Keratinocyte (primary cell): ENCODE measurements at regions not wholly inside any gene's neighbourhood (a gene's known extent, or its start where the extent isn't known, plus 50 kb on each side); places are given as distances from the start of the nearest gene placed in this dataset.

Source experiments
- DNase-seq: peaks from one replicate; pipeline ENCODE4 v3.0.0-alpha.2; 2011; ENCODE audit warnings: low read depth, missing footprints, low spot score
- FAIRE-seq: peaks from 2 replicates; lab custom pipeline; 2011; peaks lifted over from hg19 to GRCh38; lab: Jason Lieb, UNC
- H2AFZ ChIP-seq: 2 replicates; pipeline ENCODE4 v1.6.0; 2012; ENCODE audit warnings: low read length, control low read depth, inconsistent platforms; ENCODE audit not compliant: control insufficient read depth
- H3K27ac ChIP-seq: 2 replicates; pipeline ENCODE4 v1.5.1; 2011; ENCODE audit warnings: low read length; ENCODE audit not compliant: control insufficient read depth, insufficient read depth
- H3K27me3 ChIP-seq: 3 replicates; pipeline ENCODE4 v1.6.0; 2011; ENCODE audit warnings: low read length; ENCODE audit not compliant: control insufficient read depth, insufficient read depth; ENCODE audit errors: extremely low read depth
- H3K36me3 ChIP-seq, 2 experiments: 2 replicates in 1 of 2; 3 replicates in 1 of 2; pipeline ENCODE4 v1.5.1; 2011; ENCODE audit warnings: low read length in 2 of 2, mild to moderate bottlenecking in 1 of 2; ENCODE audit not compliant: control insufficient read depth in 2 of 2, insufficient read depth in 2 of 2; ENCODE audit errors: extremely low read depth in 1 of 2
- H3K4me1 ChIP-seq: 3 replicates; pipeline ENCODE4 v1.5.1; 2011; ENCODE audit warnings: low read length; ENCODE audit not compliant: control insufficient read depth, insufficient read depth; ENCODE audit errors: extremely low read depth
- H3K4me2 ChIP-seq: 3 replicates; pipeline ENCODE4 v1.6.0; 2011; ENCODE audit warnings: low read depth, low read length; ENCODE audit not compliant: control insufficient read depth, insufficient read depth; ENCODE audit errors: extremely low read depth
- H3K4me3 ChIP-seq, 3 experiments: fragments of 200-600 bp in 1 of 3; sonication (generic) in 1 of 3; 2 replicates in 2 of 3; 3 replicates in 1 of 3; pipeline ENCODE4 v1.5.1; 2011 to 2016; ENCODE audit warnings: low read length in 3 of 3, mild to moderate bottlenecking in 3 of 3, control low read depth in 2 of 3, inconsistent platforms in 1 of 3, low read depth in 1 of 3, mixed read lengths in 1 of 3, mixed run types in 1 of 3, moderate library complexity in 1 of 3; ENCODE audit not compliant: control insufficient read depth in 2 of 3, insufficient read depth in 2 of 3; ENCODE audit errors: extremely low read depth in 1 of 3
- H3K79me2 ChIP-seq: 2 replicates; pipeline ENCODE4 v1.6.0; 2012; ENCODE audit warnings: low read length; ENCODE audit not compliant: control insufficient read depth, insufficient read depth
- H3K9ac ChIP-seq: 3 replicates; pipeline ENCODE4 v1.6.0; 2011; ENCODE audit warnings: low read length; ENCODE audit not compliant: control insufficient read depth, insufficient read depth; ENCODE audit errors: extremely low read depth
- H3K9me1 ChIP-seq: 3 replicates; pipeline ENCODE4 v1.6.0; 2011; ENCODE audit warnings: low read length; ENCODE audit not compliant: control insufficient read depth, insufficient read depth; ENCODE audit errors: extremely low read depth
- H3K9me3 ChIP-seq: 2 replicates; pipeline ENCODE4 v1.5.1; 2012; ENCODE audit warnings: low read depth, low read length; ENCODE audit not compliant: control insufficient read depth
- H4K20me1 ChIP-seq: 3 replicates; pipeline ENCODE4 v1.6.0; 2011; ENCODE audit warnings: low read length; ENCODE audit not compliant: control insufficient read depth, insufficient read depth; ENCODE audit errors: extremely low read depth
- CTCF ChIP-seq, 3 experiments: IDR thresholded peaks in 1 of 3; conservative IDR thresholded peaks in 1 of 3; optimal IDR thresholded peaks in 1 of 3; 2 replicates in 2 of 3; 3 replicates in 1 of 3; pipeline versions ENCODE3 to v1.5.1; 2011; ENCODE audit warnings: low read length in 3 of 3, mild to moderate bottlenecking in 3 of 3, moderate library complexity in 2 of 3, control low read depth in 1 of 3, inconsistent platforms in 1 of 3; ENCODE audit not compliant: insufficient read depth in 2 of 3; ENCODE audit errors: extremely low read depth in 1 of 3
- EZH2 ChIP-seq: IDR thresholded peaks from one replicate; pipeline ENCODE4 v1.6.1; 2012; ENCODE audit warnings: inconsistent platforms, mild to moderate bottlenecking, low read length, moderate library complexity
- dilution Hi-C: fragments of 300-500 bp; cut with MboI; formaldehyde crosslinking; loops from one replicate; pipeline ENCODE4 v1.7.0; 2020; ENCODE audit warnings: low sequenced_read_pairs; ENCODE audit not compliant: extremely low pct_ligation_motif_present

- no peak for FAIRE-seq
- dilution Hi-C loops = no loop called here
These were observed 192.2 kb downstream of the CPEB2 start for GRCh38 chr4:15194520-15194919.

GRCh38 chr4:15197005-15197404 lies 194.7 kb downstream of the CPEB2 start:
- H3K4me1 ChIP-seq = no peaks in the 10 kb centered on the region
- no peak overlapping the region for H3K9ac ChIP-seq
- H3K36me3 ChIP-seq = no peaks in the 10 kb centered on the region
- H4K20me1 ChIP-seq = no peaks in the 10 kb centered on the region
- no peak overlapping the region for H2AFZ ChIP-seq
- H3K4me2 ChIP-seq = no peak overlapping the region
- DNase-seq = no peak
- no peaks in the 10 kb centered on the region for H3K79me2 ChIP-seq
- H3K9me1 ChIP-seq = no peaks in the 10 kb centered on the region
- no peaks in the 10 kb centered on the region for H3K9me3 ChIP-seq
- H3K27ac ChIP-seq = no peak overlapping the region
- dilution Hi-C loops = no loop called here
- no peak for FAIRE-seq
- H3K27me3 ChIP-seq = no peaks in the 10 kb centered on the region
- H3K4me3 ChIP-seq = no peak overlapping the region
- TF ChIP-seq EZH2 (no peak), CTCF (optimal IDR thresholded peaks at IDR 0.05 in 1 of 3, IDR thresholded peaks at IDR 0.05 in 1 of 3, conservative IDR thresholded peaks at IDR 0.05 in 1 of 3; ENCODE audit: extremely low read depth in 1 of 3, insufficient read depth in 2 of 3, low read length in 3 of 3) (peak in 2 of 3 experiments; percentile 35 to 53)

More at GRCh38 chr4:15194520-15194919, 192.2 kb downstream of the CPEB2 start:
- no peaks in the 10 kb centered on the region for H3K27me3 ChIP-seq
- no peaks in the 10 kb centered on the region for H3K36me3 ChIP-seq
- no peaks in the 10 kb centered on the region for H3K9me1 ChIP-seq
- H2AFZ ChIP-seq = no peak overlapping the region
- H3K9ac ChIP-seq = no peak overlapping the region
- no peaks in the 10 kb centered on the region for H4K20me1 ChIP-seq
- H3K27ac ChIP-seq = no peak overlapping the region
- H3K4me2 ChIP-seq = no peak overlapping the region
- H3K9me3 ChIP-seq = no peaks in the 10 kb centered on the region
- H3K79me2 ChIP-seq = no peaks in the 10 kb centered on the region
- H3K4me3 ChIP-seq = no peak overlapping the region
- no peaks in the 10 kb centered on the region for H3K4me1 ChIP-seq
- TF ChIP-seq CTCF (optimal IDR thresholded peaks at IDR 0.05 in 1 of 3, IDR thresholded peaks at IDR 0.05 in 1 of 3, conservative IDR thresholded peaks at IDR 0.05 in 1 of 3; ENCODE audit: extremely low read depth in 1 of 3, insufficient read depth in 2 of 3, low read length in 3 of 3) (no peak), EZH2 (no peak)
- DNase-seq = no peak
